ENCODE measurements at regions not wholly inside any gene's neighbourhood (a gene's known extent, or its start where the extent isn't known, plus 50 kb on each side); places are given as distances from the start of the nearest gene placed in this dataset.

GRCh38 chrX:102044496-102044895 is 81.0 kb upstream of the TCEAL2 start (continued):
- TF ChIP-seq GRHL2 (CRISPR knock-in tag; IDR thresholded peaks at IDR 0.05; ENCODE audit: insufficient replicate concordance, severe bottlenecking) (no peak), CDX4 (CRISPR knock-in tag; IDR thresholded peaks at IDR 0.05; ENCODE audit: borderline replicate concordance) (no peak), MXD4 (CRISPR knock-in tag; IDR thresholded peaks at IDR 0.05; ENCODE audit: borderline replicate concordance) (no peak), HMGXB4 (CRISPR knock-in tag; IDR thresholded peaks at IDR 0.05) (no peak), CBFB (CRISPR knock-in tag; IDR thresholded peaks at IDR 0.05; ENCODE audit: low read depth) (no peak), OVOL2 (CRISPR knock-in tag; IDR thresholded peaks at IDR 0.05; ENCODE audit: borderline replicate concordance) (no peak), ELF4 (CRISPR knock-in tag; IDR thresholded peaks at IDR 0.05; ENCODE audit: low read depth) (no peak), NFATC4 (CRISPR knock-in tag; IDR thresholded peaks at IDR 0.05) (no peak)

GRCh38 chrX:102043380-102043779 is 82.1 kb upstream of the TCEAL2 start:
- Mint-ChIP-seq H3K27me3 (ENCODE audit: low read depth) (no peaks in the 10 kb centered on the region), H3K4me1 (no peaks in the 10 kb centered on the region), H3K36me3 (no peaks in the 10 kb centered on the region), H3K9me3 (peaks cover 31% of the 10 kb centered on the region), H3K4me3 (no peak overlapping the region), H3K27ac (no peak overlapping the region)
- ChIA-PET CTCF (no interaction called here), POLR2A (no interaction called here)
- no peak for ATAC-seq
- TF ChIP-seq MXD4 (CRISPR knock-in tag; IDR thresholded peaks at IDR 0.05; ENCODE audit: borderline replicate concordance) (no peak), MAX (CRISPR knock-in tag; IDR thresholded peaks at IDR 0.05) (no peak), SOX15 (CRISPR knock-in tag; IDR thresholded peaks at IDR 0.05) (no peak), RORB (CRISPR knock-in tag; IDR thresholded peaks at IDR 0.05) (no peak), ZNF317 (CRISPR knock-in tag; IDR thresholded peaks at IDR 0.05; ENCODE audit: borderline replicate concordance, low read depth) (no peak), ZNF416 (CRISPR knock-in tag; IDR thresholded peaks at IDR 0.05) (no peak), PRDM15 (CRISPR knock-in tag; IDR thresholded peaks at IDR 0.05) (no peak)
- no peak for DNase-seq (ENCODE audit: low spot score)

- CTCF ChIA-PET: no interaction called here
- no peaks in the 10 kb centered on the region for H3K36me3 Mint-ChIP-seq
- DNase-seq (ENCODE audit: low spot score) (no peak), ATAC-seq (no peak)
- H3K4me3 Mint-ChIP-seq: no peak overlapping the region
- no peak overlapping the region for H3K27ac Mint-ChIP-seq
- no peaks in the 10 kb centered on the region for H3K4me1 Mint-ChIP-seq
- POLR2A ChIA-PET: no interaction called here
- peaks cover 39% of the 10 kb centered on the region for H3K9me3 Mint-ChIP-seq
- no peaks in the 10 kb centered on the region for H3K27me3 Mint-ChIP-seq (ENCODE audit: low read depth)
- no peak for TF ChIP-seq MLX (CRISPR knock-in tag; IDR thresholded peaks at IDR 0.05)
- TF ChIP-seq PRRX2 (CRISPR knock-in tag; IDR thresholded peaks at IDR 0.05): no peak
- no peak for TF ChIP-seq ZNF317 (CRISPR knock-in tag; IDR thresholded peaks at IDR 0.05; ENCODE audit: borderline replicate concordance, low read depth)
Measured at GRCh38 chrX:102042372-102043325, 82.8 kb upstream of the TCEAL2 start.
